Gastrocnemius medialis (tissue), 4 donors: ENCODE measurements at regions not wholly inside any gene's neighbourhood (a gene's known extent, or its start where the extent isn't known, plus 50 kb on each side); places are given as distances from the start of the nearest gene placed in this dataset.

Experiments
- CTCF ChIP-seq, 5 experiments: fragments of 450-650 bp in 3 of 5; fragments of 200-600 bp in 2 of 5; sonication (generic) in 2 of 5; IDR thresholded peaks in 4 of 5; conservative IDR thresholded peaks in 1 of 5; 1 replicate in 4 of 5; 2 replicates in 1 of 5; pipeline ENCODE4 v1.5.1; 2016 to 2019; ENCODE audit warnings: antibody characterized with exemption in 5 of 5, mild to moderate bottlenecking in 3 of 5, moderate library complexity in 3 of 5
- POLR2A ChIP-seq, 2 donors: fragments of 450-650 bp; IDR thresholded peaks; one replicate each; pipeline ENCODE4 v1.6.1; 2017; ENCODE audit warnings: antibody characterized with exemption in 2 of 2, mild to moderate bottlenecking in 2 of 2, moderate library complexity in 2 of 2

GRCh38 chr18:4511166-4511565 is 56.1 kb upstream of the DLGAP1 start:
- no peak for TF ChIP-seq CTCF (IDR thresholded peaks at IDR 0.05 in 4 of 5, conservative IDR thresholded peaks at IDR 0.05 in 1 of 5)
- TF ChIP-seq POLR2A (IDR thresholded peaks at IDR 0.05): no peak
